ENCODE measurements at regions not wholly inside any gene's neighbourhood (a gene's known extent, or its start where the extent isn't known, plus 50 kb on each side); places are given as distances from the start of the nearest gene placed in this dataset.

DNA sequence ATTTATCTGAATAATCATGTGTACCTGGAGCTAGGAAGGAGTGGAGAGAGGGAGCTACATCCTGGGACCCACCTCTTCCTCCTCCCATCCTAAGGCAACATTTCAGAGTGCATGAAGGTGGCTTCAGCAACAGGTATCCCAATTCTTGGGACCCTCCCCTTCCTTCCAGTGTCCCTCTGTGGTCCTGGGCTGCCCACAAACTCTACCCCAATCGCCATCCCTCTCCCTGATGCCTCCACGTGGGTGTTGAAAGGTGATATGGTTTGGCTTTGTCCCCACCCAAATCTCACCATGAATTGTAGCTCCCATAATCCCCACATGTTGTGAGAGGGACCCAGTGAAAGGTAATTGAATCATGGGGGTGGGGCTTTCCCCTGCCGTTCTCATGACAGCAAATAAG, 121.4 kb downstream of the MED10 start:
- Histone ChIP-seq H3K36me3 (ENCODE audit: control insufficient read depth in 1 of 2, insufficient read depth in 2 of 2, low read length in 2 of 2) (no peaks in the 10 kb centered on the region), H3K4me3 (ENCODE audit: low read depth in 1 of 2, low read length in 2 of 2) (no peak overlapping the region), H3K27ac (ENCODE audit: low read depth, low read length) (no peak overlapping the region), H3K27me3 (ENCODE audit: control insufficient read depth in 1 of 2, insufficient read depth in 2 of 2, low read length in 2 of 2) (no peaks in the 10 kb centered on the region), H3K9ac (ENCODE audit: low read depth in 1 of 2, low read length in 2 of 2) (no peak overlapping the region), H3K9me3 (ENCODE audit: control insufficient read depth in 1 of 2, low read length in 2 of 2) (no peaks in the 10 kb centered on the region), H3K4me1 (ENCODE audit: control insufficient read depth in 1 of 2, insufficient read depth in 2 of 2, low read length in 2 of 2) (no peaks in the 10 kb centered on the region)

DNA sequence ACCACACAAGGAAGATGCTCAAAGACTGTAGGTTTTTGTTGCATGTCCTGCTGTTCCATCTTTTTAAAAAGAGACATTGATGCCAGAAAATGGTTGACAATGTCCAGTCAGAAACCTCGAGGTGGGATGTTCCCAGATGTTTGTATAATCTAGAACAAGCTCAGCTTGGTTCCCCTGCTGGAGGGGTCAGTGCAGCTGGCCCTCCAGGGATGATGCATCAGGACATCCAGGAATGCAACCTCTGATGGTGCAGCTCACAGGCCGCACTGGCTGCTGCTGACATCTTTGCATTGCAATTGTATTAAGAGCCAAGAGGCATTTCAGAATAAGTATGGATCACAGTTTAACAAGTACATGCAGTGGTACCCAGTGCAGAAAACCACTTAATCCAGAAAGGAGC, 122.4 kb downstream of the MED10 start:
- Histone ChIP-seq H3K36me3 (ENCODE audit: control insufficient read depth in 1 of 2, insufficient read depth in 2 of 2, low read length in 2 of 2) (no peaks in the 10 kb centered on the region), H3K27ac (ENCODE audit: low read depth, low read length) (no peak overlapping the region), H3K9me3 (ENCODE audit: control insufficient read depth in 1 of 2, low read length in 2 of 2) (no peaks in the 10 kb centered on the region), H3K9ac (ENCODE audit: low read depth in 1 of 2, low read length in 2 of 2) (no peak overlapping the region), H3K4me1 (ENCODE audit: control insufficient read depth in 1 of 2, insufficient read depth in 2 of 2, low read length in 2 of 2) (no peaks in the 10 kb centered on the region), H3K4me3 (ENCODE audit: low read depth in 1 of 2, low read length in 2 of 2) (no peak overlapping the region), H3K27me3 (ENCODE audit: control insufficient read depth in 1 of 2, insufficient read depth in 2 of 2, low read length in 2 of 2) (no peaks in the 10 kb centered on the region)

DNA sequence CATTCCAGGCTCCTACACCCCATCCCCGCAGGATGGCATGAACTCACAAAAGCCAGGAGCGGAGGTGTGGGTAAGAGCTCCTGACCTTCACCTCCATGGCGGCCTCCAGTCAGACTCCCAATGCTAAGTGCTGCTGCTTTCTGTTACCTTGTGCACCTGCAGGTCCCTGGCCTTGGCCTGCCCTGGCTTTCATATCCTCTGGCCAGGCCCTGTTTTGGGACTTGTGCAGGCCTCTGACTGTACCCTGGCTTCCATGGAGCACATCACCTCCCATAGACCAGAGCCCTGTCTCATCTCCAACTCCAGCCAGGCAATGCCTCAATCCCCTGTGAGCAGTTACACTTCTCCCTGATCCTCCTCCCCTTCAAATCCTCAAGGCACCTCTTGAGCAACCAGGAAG, 124.5 kb downstream of the MED10 start:
- H3K27ac ChIP-seq (ENCODE audit: low read depth, low read length): no peak overlapping the region
- no peaks in the 10 kb centered on the region for H3K4me1 ChIP-seq (ENCODE audit: control insufficient read depth in 1 of 2, insufficient read depth in 2 of 2, low read length in 2 of 2)
- H3K9me3 ChIP-seq (ENCODE audit: control insufficient read depth in 1 of 2, low read length in 2 of 2): no peaks in the 10 kb centered on the region
- no peaks in the 10 kb centered on the region for H3K36me3 ChIP-seq (ENCODE audit: control insufficient read depth in 1 of 2, insufficient read depth in 2 of 2, low read length in 2 of 2)
- no peak overlapping the region for H3K4me3 ChIP-seq (ENCODE audit: low read depth in 1 of 2, low read length in 2 of 2)
- H3K9ac ChIP-seq (ENCODE audit: low read depth in 1 of 2, low read length in 2 of 2): no peak overlapping the region
- H3K27me3 ChIP-seq (ENCODE audit: control insufficient read depth in 1 of 2, insufficient read depth in 2 of 2, low read length in 2 of 2): no peaks in the 10 kb centered on the region

DNA sequence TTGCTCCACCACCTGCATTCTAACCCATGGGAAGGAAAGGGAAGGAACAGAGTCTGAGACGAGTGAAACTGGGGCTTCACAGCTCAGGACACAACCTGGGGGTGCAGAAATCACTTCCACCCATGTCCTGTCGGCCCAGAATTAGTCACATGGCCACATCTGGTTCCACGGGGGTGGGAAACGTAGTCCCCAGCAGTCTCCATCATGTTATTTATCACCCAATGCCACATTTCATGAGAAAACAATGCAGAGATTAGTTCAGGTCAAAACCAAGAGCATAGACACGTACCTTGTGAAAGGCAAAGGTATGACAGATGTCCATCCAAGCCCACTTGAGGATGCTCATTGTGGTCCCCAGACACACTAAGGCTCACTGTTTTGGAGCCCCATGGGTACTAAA, 125.1 kb downstream of the MED10 start:
- H3K27me3 ChIP-seq (ENCODE audit: control insufficient read depth in 1 of 2, insufficient read depth in 2 of 2, low read length in 2 of 2): no peaks in the 10 kb centered on the region
- no peaks in the 10 kb centered on the region for H3K9me3 ChIP-seq (ENCODE audit: control insufficient read depth in 1 of 2, low read length in 2 of 2)
- H3K36me3 ChIP-seq (ENCODE audit: control insufficient read depth in 1 of 2, insufficient read depth in 2 of 2, low read length in 2 of 2): no peaks in the 10 kb centered on the region
- no peak overlapping the region for H3K4me3 ChIP-seq (ENCODE audit: low read depth in 1 of 2, low read length in 2 of 2)
- no peaks in the 10 kb centered on the region for H3K4me1 ChIP-seq (ENCODE audit: control insufficient read depth in 1 of 2, insufficient read depth in 2 of 2, low read length in 2 of 2)
- H3K9ac ChIP-seq (ENCODE audit: low read depth in 1 of 2, low read length in 2 of 2): no peak overlapping the region
- no peak overlapping the region for H3K27ac ChIP-seq (ENCODE audit: low read depth, low read length)

DNA sequence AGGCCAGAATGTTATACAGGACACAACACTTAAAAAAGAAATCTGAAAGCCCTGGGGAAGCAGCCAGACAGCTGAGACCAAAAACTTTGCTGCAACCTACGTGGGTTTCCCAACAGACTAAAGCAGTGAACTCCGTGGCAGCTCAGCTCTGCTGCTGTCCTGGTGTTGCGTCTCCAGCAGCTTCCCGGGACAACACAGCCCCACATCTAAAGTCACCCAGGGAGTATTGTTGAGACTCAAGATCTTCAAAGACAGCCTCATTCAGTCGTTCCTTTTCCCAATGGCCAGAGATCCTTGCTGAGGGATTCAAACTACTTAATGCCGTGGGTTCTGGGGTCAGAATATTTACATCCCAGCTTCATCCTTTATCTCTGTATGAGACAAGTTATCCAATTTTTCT, 125.8 kb downstream of the MED10 start:
- Histone ChIP-seq H3K9ac (ENCODE audit: low read depth in 1 of 2, low read length in 2 of 2) (no peak overlapping the region), H3K4me3 (ENCODE audit: low read depth in 1 of 2, low read length in 2 of 2) (no peak overlapping the region), H3K27ac (ENCODE audit: low read depth, low read length) (no peak overlapping the region), H3K36me3 (ENCODE audit: control insufficient read depth in 1 of 2, insufficient read depth in 2 of 2, low read length in 2 of 2) (no peaks in the 10 kb centered on the region), H3K4me1 (ENCODE audit: control insufficient read depth in 1 of 2, insufficient read depth in 2 of 2, low read length in 2 of 2) (no peaks in the 10 kb centered on the region), H3K27me3 (ENCODE audit: control insufficient read depth in 1 of 2, insufficient read depth in 2 of 2, low read length in 2 of 2) (no peaks in the 10 kb centered on the region), H3K9me3 (ENCODE audit: control insufficient read depth in 1 of 2, low read length in 2 of 2) (no peaks in the 10 kb centered on the region)

DNA sequence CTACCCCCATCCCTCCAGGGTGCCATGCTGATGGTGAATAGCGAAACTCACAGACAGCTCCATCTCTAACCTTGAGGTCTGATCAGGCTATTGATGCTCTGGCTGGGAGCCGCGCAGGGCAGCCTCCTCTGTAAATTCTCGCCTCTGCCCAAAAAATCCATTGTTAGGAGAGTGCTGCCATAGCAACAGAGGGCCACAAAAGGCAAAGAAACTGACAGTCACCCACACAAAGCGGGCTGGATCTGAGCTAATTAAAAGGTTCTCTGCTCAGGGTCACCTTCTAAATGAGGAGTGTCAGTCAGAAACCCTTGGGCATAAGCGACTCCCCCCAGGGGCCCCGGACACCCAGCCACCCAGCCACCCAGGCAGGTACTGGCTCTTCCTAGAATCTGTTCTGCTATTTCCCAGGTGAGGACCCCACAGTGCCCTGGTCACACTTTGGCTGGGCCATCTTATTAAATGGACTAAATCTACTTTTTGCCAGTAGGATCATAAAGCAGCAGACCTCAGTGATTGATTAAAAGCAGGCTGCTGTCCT, 126.7 kb downstream of the MED10 start:
- no peaks in the 10 kb centered on the region for H3K36me3 ChIP-seq (ENCODE audit: control insufficient read depth in 1 of 2, insufficient read depth in 2 of 2, low read length in 2 of 2)
- H3K9ac ChIP-seq (ENCODE audit: low read depth in 1 of 2, low read length in 2 of 2): no peak overlapping the region
- no peaks in the 10 kb centered on the region for H3K9me3 ChIP-seq (ENCODE audit: control insufficient read depth in 1 of 2, low read length in 2 of 2)
- no peaks in the 10 kb centered on the region for H3K27me3 ChIP-seq (ENCODE audit: control insufficient read depth in 1 of 2, insufficient read depth in 2 of 2, low read length in 2 of 2)
- H3K27ac ChIP-seq (ENCODE audit: low read depth, low read length): no peak overlapping the region
- no peak overlapping the region for H3K4me3 ChIP-seq (ENCODE audit: low read depth in 1 of 2, low read length in 2 of 2)
- H3K4me1 ChIP-seq (ENCODE audit: control insufficient read depth in 1 of 2, insufficient read depth in 2 of 2, low read length in 2 of 2): no peaks in the 10 kb centered on the region

DNA sequence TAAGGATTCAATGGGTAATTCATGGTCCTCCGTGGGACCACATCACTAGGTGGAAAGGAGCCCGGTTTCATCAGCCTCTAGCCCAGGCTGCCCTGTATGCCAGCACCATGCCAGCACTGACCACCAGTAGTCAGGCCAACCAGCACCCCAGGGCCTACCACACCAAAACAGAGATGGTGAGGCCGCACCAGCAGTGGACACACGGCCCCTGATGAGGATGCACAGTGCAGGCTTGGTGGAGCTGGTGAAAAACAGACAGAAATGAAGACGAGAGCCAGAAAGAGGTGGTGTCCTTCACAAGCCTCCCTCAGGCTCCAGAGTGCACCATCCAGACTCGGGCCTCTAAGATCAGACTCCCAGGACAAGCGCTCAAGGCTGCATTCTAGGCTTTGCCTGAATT, 128.2 kb downstream of the MED10 start:
- no peak overlapping the region for H3K9ac ChIP-seq (ENCODE audit: low read depth in 1 of 2, low read length in 2 of 2)
- no peaks in the 10 kb centered on the region for H3K27me3 ChIP-seq (ENCODE audit: control insufficient read depth in 1 of 2, insufficient read depth in 2 of 2, low read length in 2 of 2)
- H3K4me1 ChIP-seq (ENCODE audit: control insufficient read depth in 1 of 2, insufficient read depth in 2 of 2, low read length in 2 of 2): no peaks in the 10 kb centered on the region
- no peak overlapping the region for H3K27ac ChIP-seq (ENCODE audit: low read depth, low read length)
- no peak overlapping the region for H3K4me3 ChIP-seq (ENCODE audit: low read depth in 1 of 2, low read length in 2 of 2)
- H3K36me3 ChIP-seq (ENCODE audit: control insufficient read depth in 1 of 2, insufficient read depth in 2 of 2, low read length in 2 of 2): no peaks in the 10 kb centered on the region
- no peaks in the 10 kb centered on the region for H3K9me3 ChIP-seq (ENCODE audit: control insufficient read depth in 1 of 2, low read length in 2 of 2)

DNA sequence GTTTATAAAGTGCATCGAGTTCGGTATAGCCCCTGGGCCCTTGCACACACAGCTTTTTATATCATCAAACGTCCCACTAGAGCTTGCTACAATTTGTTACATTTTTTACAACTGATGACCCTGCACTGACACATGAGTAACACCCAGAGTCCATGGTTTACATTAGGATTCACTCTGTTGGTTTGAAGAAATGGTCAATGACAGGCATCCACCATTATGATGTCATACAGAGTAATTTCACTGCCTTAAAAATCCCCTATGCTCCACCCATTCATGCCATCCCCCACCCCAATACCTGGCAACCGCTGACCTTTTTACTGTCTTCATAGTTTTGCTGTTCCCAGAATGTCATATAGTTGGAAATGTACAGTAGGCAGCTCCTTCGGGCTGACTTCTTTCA, 130.2 kb downstream of the MED10 start:
- Histone ChIP-seq H3K9me3 (ENCODE audit: control insufficient read depth in 1 of 2, low read length in 2 of 2) (no peaks in the 10 kb centered on the region), H3K9ac (ENCODE audit: low read depth in 1 of 2, low read length in 2 of 2) (no peak overlapping the region), H3K27me3 (ENCODE audit: control insufficient read depth in 1 of 2, insufficient read depth in 2 of 2, low read length in 2 of 2) (no peaks in the 10 kb centered on the region), H3K27ac (ENCODE audit: low read depth, low read length) (no peak overlapping the region), H3K4me1 (ENCODE audit: control insufficient read depth in 1 of 2, insufficient read depth in 2 of 2, low read length in 2 of 2) (no peaks in the 10 kb centered on the region), H3K36me3 (ENCODE audit: control insufficient read depth in 1 of 2, insufficient read depth in 2 of 2, low read length in 2 of 2) (no peaks in the 10 kb centered on the region), H3K4me3 (ENCODE audit: low read depth in 1 of 2, low read length in 2 of 2) (no peak overlapping the region)

DNA sequence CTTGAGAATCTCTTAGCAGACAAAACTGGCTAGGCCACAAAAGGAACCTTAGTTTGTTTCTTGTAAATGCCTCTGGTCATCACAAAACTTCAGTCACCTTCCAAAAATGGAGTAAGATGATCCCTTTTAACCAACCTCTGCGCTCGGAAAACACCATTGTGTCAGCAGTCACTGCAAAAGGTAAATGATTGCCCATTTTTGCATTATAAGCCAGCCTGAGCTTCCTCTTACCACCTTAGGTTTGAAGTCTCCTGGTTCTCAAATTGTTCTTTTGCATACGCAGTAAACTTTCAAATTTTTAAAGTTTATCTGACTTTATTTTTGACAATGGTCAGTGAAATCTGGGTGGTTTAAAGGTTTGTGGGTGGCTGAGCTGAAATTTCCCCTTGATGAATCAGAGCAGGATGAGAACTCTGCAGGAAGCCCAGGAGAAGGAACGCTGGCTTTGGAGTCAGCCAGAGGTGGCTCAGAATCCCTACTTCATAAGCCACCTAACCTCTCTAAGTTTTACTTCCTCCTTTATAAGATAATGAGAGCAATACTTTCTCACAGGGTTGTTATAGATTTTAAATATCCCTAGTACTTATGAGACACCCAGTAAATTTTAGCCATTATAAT, 131.4 kb downstream of the MED10 start:
- no peaks in the 10 kb centered on the region for H3K36me3 ChIP-seq (ENCODE audit: control insufficient read depth in 1 of 2, insufficient read depth in 2 of 2, low read length in 2 of 2)
- H3K4me3 ChIP-seq (ENCODE audit: low read depth in 1 of 2, low read length in 2 of 2): no peak overlapping the region
- H3K4me1 ChIP-seq (ENCODE audit: control insufficient read depth in 1 of 2, insufficient read depth in 2 of 2, low read length in 2 of 2): no peaks in the 10 kb centered on the region
- H3K27me3 ChIP-seq (ENCODE audit: control insufficient read depth in 1 of 2, insufficient read depth in 2 of 2, low read length in 2 of 2): no peaks in the 10 kb centered on the region
- no peak overlapping the region for H3K27ac ChIP-seq (ENCODE audit: low read depth, low read length)
- H3K9ac ChIP-seq (ENCODE audit: low read depth in 1 of 2, low read length in 2 of 2): no peak overlapping the region
- H3K9me3 ChIP-seq (ENCODE audit: control insufficient read depth in 1 of 2, low read length in 2 of 2): no peaks in the 10 kb centered on the region

DNA sequence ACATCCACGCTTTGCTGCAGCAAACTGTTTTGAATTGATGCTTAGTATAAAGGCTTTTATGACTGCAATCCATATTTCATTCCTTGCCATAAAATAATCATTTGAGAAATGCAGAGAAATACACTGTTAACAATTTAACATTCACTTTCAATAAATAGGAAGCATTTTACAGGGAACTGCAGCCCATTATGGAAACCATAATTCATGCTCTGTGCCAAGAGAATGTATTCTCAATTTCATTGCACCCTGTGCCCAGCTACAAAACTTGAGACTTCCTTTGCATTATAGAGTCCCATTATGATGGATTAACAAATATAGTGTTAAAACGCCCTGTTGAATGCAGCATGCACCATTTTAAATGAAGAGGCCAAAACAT, 134.0 kb downstream of the MED10 start:
- no peaks in the 10 kb centered on the region for H3K36me3 ChIP-seq (ENCODE audit: control insufficient read depth in 1 of 2, insufficient read depth in 2 of 2, low read length in 2 of 2)
- H3K27ac ChIP-seq (ENCODE audit: low read depth, low read length): no peak overlapping the region
- no peaks in the 10 kb centered on the region for H3K27me3 ChIP-seq (ENCODE audit: control insufficient read depth in 1 of 2, insufficient read depth in 2 of 2, low read length in 2 of 2)
- H3K4me1 ChIP-seq (ENCODE audit: control insufficient read depth in 1 of 2, insufficient read depth in 2 of 2, low read length in 2 of 2): no peaks in the 10 kb centered on the region
- peaks cover 0 to 2% of the 10 kb centered on the region in 2 donors for H3K9me3 ChIP-seq (ENCODE audit: control insufficient read depth in 1 of 2, low read length in 2 of 2)
- H3K9ac ChIP-seq (ENCODE audit: low read depth in 1 of 2, low read length in 2 of 2): no peak overlapping the region
- no peak overlapping the region for H3K4me3 ChIP-seq (ENCODE audit: low read depth in 1 of 2, low read length in 2 of 2)

All from duodenal mucosa (tissue), 2 donors.